Liver (tissue), 3 donors: ENCODE measurements at regions not wholly inside any gene's neighbourhood (a gene's known extent, or its start where the extent isn't known, plus 50 kb on each side); places are given as distances from the start of the nearest gene placed in this dataset.
"Not testable (repeated sequence)": the region's sequence is repeated elsewhere in the genome, so short reads cannot be mapped to it uniquely, and the experiment has no call there.

Experiments
- JUND ChIP-seq, 2 donors: IDR thresholded peaks; 2 replicates each; pipeline ENCODE4 v1.6.1; 2016; ENCODE audit warnings: antibody characterized with exemption in 2 of 2
- REST ChIP-seq: IDR thresholded peaks from 2 replicates; pipeline ENCODE4 v1.6.1; 2016; ENCODE audit warnings: antibody characterized with exemption, mild to moderate bottlenecking
- SP1 ChIP-seq: IDR thresholded peaks from 2 replicates; pipeline ENCODE4 v1.6.1; 2018; ENCODE audit warnings: antibody characterized with exemption, mild to moderate bottlenecking
- TAF1 ChIP-seq: conservative IDR thresholded peaks from 2 replicates; pipeline ENCODE4 v1.6.1; 2016; ENCODE audit warnings: antibody characterized with exemption, mild to moderate bottlenecking
- YY1 ChIP-seq: IDR thresholded peaks from 2 replicates; pipeline ENCODE4 v1.6.1; 2016; ENCODE audit warnings: antibody characterized with exemption, mild to moderate bottlenecking
- TF ChIP-seq, protein P1 (sequence below): IDR thresholded peaks from 2 replicates; pipeline ENCODE4 v1.6.1; 2016; ENCODE audit warnings: antibody characterized with exemption
- TF ChIP-seq, protein P2 (sequence below): fragments of 150-350 bp; IDR thresholded peaks from 2 replicates; pipeline ENCODE4 v1.5.1; 2017; ENCODE audit warnings: improper control_type of control experiment, low read depth, low read length; ENCODE audit not compliant: missing input control
- TF ChIP-seq, protein P3 (sequence below): IDR thresholded peaks from 2 replicates; pipeline ENCODE4 v1.6.1; 2016; ENCODE audit warnings: antibody characterized with exemption
- donor health status: healthy.
- donor health status: healthy.

DNA sequence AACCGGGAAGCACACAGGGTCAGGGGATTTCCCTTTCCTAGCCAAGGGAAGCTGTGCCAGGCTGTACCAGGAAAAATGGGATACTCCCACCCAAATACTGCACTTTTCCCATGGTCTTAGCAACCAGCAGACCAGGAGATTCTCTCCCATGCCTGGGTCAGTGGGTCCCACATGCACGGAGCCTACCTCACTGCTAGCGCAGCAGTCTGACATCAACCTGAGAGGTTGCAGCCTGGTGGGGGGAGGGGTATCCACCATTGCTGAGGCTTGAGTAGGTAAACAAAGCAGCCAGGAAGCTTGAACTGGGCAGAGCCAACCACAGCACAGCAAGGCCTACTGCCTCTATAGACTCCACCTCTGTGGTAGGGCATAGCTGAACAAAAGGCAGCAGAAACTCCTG is 85.5 kb upstream of the LRRC4C start:
- not testable (repeated sequence) for TF ChIP-seq SP1; JUND (IDR thresholded peaks at IDR 0.05); YY1; REST; TAF1
- TF ChIP-seq, protein P1, sequence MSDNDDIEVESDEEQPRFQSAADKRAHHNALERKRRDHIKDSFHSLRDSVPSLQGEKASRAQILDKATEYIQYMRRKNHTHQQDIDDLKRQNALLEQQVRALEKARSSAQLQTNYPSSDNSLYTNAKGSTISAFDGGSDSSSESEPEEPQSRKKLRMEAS, result not testable (repeated sequence)
- TF ChIP-seq, protein P2, sequence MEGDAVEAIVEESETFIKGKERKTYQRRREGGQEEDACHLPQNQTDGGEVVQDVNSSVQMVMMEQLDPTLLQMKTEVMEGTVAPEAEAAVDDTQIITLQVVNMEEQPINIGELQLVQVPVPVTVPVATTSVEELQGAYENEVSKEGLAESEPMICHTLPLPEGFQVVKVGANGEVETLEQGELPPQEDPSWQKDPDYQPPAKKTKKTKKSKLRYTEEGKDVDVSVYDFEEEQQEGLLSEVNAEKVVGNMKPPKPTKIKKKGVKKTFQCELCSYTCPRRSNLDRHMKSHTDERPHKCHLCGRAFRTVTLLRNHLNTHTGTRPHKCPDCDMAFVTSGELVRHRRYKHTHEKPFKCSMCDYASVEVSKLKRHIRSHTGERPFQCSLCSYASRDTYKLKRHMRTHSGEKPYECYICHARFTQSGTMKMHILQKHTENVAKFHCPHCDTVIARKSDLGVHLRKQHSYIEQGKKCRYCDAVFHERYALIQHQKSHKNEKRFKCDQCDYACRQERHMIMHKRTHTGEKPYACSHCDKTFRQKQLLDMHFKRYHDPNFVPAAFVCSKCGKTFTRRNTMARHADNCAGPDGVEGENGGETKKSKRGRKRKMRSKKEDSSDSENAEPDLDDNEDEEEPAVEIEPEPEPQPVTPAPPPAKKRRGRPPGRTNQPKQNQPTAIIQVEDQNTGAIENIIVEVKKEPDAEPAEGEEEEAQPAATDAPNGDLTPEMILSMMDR, result not testable (repeated sequence)
- TF ChIP-seq, protein P3, sequence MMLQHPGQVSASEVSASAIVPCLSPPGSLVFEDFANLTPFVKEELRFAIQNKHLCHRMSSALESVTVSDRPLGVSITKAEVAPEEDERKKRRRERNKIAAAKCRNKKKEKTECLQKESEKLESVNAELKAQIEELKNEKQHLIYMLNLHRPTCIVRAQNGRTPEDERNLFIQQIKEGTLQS, result not testable (repeated sequence)
